Parathyroid adenoma (tissue), 2 donors: ENCODE measurements at regions not wholly inside any gene's neighbourhood (a gene's known extent, or its start where the extent isn't known, plus 50 kb on each side); places are given as distances from the start of the nearest gene placed in this dataset.

Experiments used
- H2AFZ ChIP-seq: fragments of 300-600 bp; sonication (generic); one replicate; pipeline ENCODE4 v1.7.0; 2017; ENCODE audit warnings: antibody characterized with exemption, mild to moderate bottlenecking
- H3K27ac ChIP-seq: fragments of 300-600 bp; sonication (generic); one replicate; pipeline ENCODE4 v1.7.0; 2017
- H3K27me3 ChIP-seq: fragments of 300-600 bp; sonication (generic); one replicate; pipeline ENCODE4 v1.7.0; 2017; ENCODE audit warnings: low read length; ENCODE audit not compliant: control insufficient read depth, insufficient read depth
- H3K36me3 ChIP-seq: fragments of 300-600 bp; sonication (generic); one replicate; pipeline ENCODE4 v1.7.0; 2017; ENCODE audit warnings: low read length; ENCODE audit not compliant: control insufficient read depth, insufficient read depth
- H3K4me1 ChIP-seq: fragments of 300-600 bp; sonication (generic); one replicate; pipeline ENCODE4 v1.7.0; 2017; ENCODE audit warnings: control low read depth
- H3K4me2 ChIP-seq: fragments of 300-600 bp; sonication (generic); one replicate; pipeline ENCODE4 v1.7.0; 2017; ENCODE audit warnings: low read length
- H3K4me3 ChIP-seq: fragments of 300-600 bp; sonication (generic); one replicate; pipeline ENCODE4 v1.7.0; 2017; ENCODE audit warnings: low read depth, low read length
- H3K79me2 ChIP-seq: fragments of 300-600 bp; sonication (generic); one replicate; pipeline ENCODE4 v1.7.0; 2017; ENCODE audit warnings: control low read depth
- H3K9ac ChIP-seq: fragments of 300-600 bp; sonication (generic); one replicate; pipeline ENCODE4 v1.7.0; 2017; ENCODE audit warnings: mild to moderate bottlenecking
- H3K9me3 ChIP-seq: fragments of 300-600 bp; sonication (generic); one replicate; pipeline ENCODE4 v1.7.0; 2017; ENCODE audit warnings: low read length; ENCODE audit not compliant: control insufficient read depth
- CTCF ChIP-seq: fragments of 300-600 bp; sonication (generic); IDR thresholded peaks from one replicate; pipeline ENCODE4 v1.7.0; 2017; ENCODE audit warnings: antibody characterized with exemption, mild to moderate bottlenecking
- donor health status: primary hyperparathyroidism.

- no peak for TF ChIP-seq CTCF
- no peaks in the 10 kb centered on the region for H3K9me3 ChIP-seq
- no peak overlapping the region for H3K9ac ChIP-seq
- H3K79me2 ChIP-seq, result no peaks in the 10 kb centered on the region
- no peaks in the 10 kb centered on the region for H3K4me1 ChIP-seq
- H3K4me2 ChIP-seq, result no peak overlapping the region
- H2AFZ ChIP-seq, result no peak overlapping the region
- H3K27me3 ChIP-seq, result no peaks in the 10 kb centered on the region
- no peak overlapping the region for H3K27ac ChIP-seq
- no peaks in the 10 kb centered on the region for H3K36me3 ChIP-seq
- H3K4me3 ChIP-seq, result no peak overlapping the region
Observed at GRCh38 chr4:163922302-163922701, 427.8 kb downstream of the TMA16 start.

GRCh38 chr4:163923092-163923491, 428.6 kb downstream of the TMA16 start:
- no peak overlapping the region for H3K9ac ChIP-seq
- H3K36me3 ChIP-seq, result no peaks in the 10 kb centered on the region
- no peak overlapping the region for H3K27ac ChIP-seq
- H3K4me3 ChIP-seq, result no peak overlapping the region
- H3K9me3 ChIP-seq, result no peaks in the 10 kb centered on the region
- no peak for TF ChIP-seq CTCF
- no peak overlapping the region for H3K4me2 ChIP-seq
- H3K79me2 ChIP-seq, result no peaks in the 10 kb centered on the region
- no peak overlapping the region for H2AFZ ChIP-seq
- H3K4me1 ChIP-seq, result no peaks in the 10 kb centered on the region
- H3K27me3 ChIP-seq, result no peaks in the 10 kb centered on the region

GRCh38 chr4:163930086-163930485, 435.6 kb downstream of the TMA16 start:
- Histone ChIP-seq H3K79me2 (no peaks in the 10 kb centered on the region), H3K27ac (no peak overlapping the region), H3K4me2 (no peak overlapping the region), H3K36me3 (no peaks in the 10 kb centered on the region), H3K4me1 (no peaks in the 10 kb centered on the region), H3K27me3 (no peaks in the 10 kb centered on the region), H3K4me3 (no peak overlapping the region), H2AFZ (no peak overlapping the region), H3K9me3 (no peaks in the 10 kb centered on the region), H3K9ac (no peak overlapping the region)
- TF ChIP-seq CTCF, result no peak

- no peaks in the 10 kb centered on the region for H3K36me3 ChIP-seq
- H3K4me2 ChIP-seq, result no peak overlapping the region
- H3K4me1 ChIP-seq, result no peaks in the 10 kb centered on the region
- no peak overlapping the region for H3K4me3 ChIP-seq
- H3K9me3 ChIP-seq, result no peaks in the 10 kb centered on the region
- H3K27ac ChIP-seq, result no peak overlapping the region
- H3K9ac ChIP-seq, result no peak overlapping the region
- H3K79me2 ChIP-seq, result no peaks in the 10 kb centered on the region
- no peaks in the 10 kb centered on the region for H3K27me3 ChIP-seq
- TF ChIP-seq CTCF, result no peak
- no peak overlapping the region for H2AFZ ChIP-seq
Observed at GRCh38 chr4:163932504-163932903, 438.0 kb downstream of the TMA16 start.

GRCh38 chr4:163939597-163939996, 445.1 kb downstream of the TMA16 start:
- H2AFZ ChIP-seq, result no peak overlapping the region
- no peaks in the 10 kb centered on the region for H3K79me2 ChIP-seq
- no peak for TF ChIP-seq CTCF
- H3K9ac ChIP-seq, result no peak overlapping the region
- H3K36me3 ChIP-seq, result no peaks in the 10 kb centered on the region
- no peaks in the 10 kb centered on the region for H3K4me1 ChIP-seq
- no peak overlapping the region for H3K4me3 ChIP-seq
- no peaks in the 10 kb centered on the region for H3K9me3 ChIP-seq
- H3K27me3 ChIP-seq, result no peaks in the 10 kb centered on the region
- no peak overlapping the region for H3K4me2 ChIP-seq
- H3K27ac ChIP-seq, result no peak overlapping the region
